GM19467 (cell line): ENCODE measurements at regions not wholly inside any gene's neighbourhood (a gene's known extent, or its start where the extent isn't known, plus 50 kb on each side); places are given as distances from the start of the nearest gene placed in this dataset.

ENCODE experiments used
- ATAC-seq: cut with Tn5 transposase; IDR thresholded peaks from one replicate; pipeline ENCODE4 v1.9.1; 2021; ENCODE audit warnings: mild to moderate bottlenecking, moderate library complexity; ENCODE audit not compliant: unreplicated experiment

DNA sequence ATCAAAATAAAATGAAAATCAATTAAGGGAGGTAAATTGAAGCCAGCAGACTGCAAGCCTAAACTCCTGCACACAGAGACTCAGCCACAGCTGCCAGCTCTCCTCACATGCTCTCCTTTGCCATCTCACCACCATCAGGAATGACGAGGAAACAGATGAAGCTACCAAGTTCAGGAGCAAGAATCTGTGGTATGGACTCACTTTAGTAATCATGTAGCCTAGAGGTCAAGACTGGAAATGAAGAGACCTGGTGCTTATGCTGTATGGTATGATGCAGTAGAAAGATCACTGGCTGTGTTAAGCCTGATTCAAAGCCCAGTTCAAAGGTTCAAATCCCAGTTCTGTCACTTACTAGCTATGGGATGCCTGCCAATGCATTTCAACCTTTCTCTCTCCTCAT is 78.9 kb upstream of the CAMK1G start:
- no peak for ATAC-seq

DNA sequence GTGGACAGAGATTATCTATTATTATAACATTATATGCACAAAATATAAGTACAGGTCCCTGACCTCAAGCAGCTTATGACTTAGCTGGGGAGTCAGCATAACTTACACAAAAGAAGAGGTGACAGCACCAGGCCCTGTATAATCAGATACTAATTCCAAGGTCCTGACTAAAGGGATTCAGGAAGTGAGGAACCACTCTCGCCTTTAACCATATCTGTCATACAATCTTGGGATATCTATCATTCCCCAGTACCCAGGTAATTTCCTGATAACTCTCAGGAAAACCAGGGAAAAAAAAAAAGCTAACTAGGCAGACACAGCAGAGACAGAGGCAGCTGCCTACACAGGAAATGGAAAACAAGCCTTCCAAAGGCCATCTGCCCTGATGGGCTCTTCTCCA is 78.5 kb upstream of the CAMK1G start:
- ATAC-seq: no peak

DNA sequence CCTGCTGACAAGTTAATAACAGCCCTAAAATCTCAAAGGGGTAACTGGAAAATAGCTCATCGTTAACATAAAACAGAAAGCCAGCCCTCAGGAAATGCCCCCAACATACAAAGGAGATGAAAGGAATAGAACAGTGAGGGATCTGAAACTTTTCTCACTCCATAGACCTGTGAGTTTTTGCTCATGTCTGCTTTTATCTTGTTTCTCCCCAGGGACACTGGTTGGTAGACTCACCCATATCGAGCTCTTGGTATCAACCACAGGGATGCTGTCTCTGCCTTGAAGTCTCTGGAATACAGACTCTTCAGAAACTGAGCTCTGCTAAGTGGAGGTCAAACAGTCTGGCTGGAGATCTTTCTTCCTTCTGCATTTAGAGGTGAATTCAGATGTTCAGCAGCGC is 77.4 kb upstream of the CAMK1G start:
- ATAC-seq: no peak

DNA sequence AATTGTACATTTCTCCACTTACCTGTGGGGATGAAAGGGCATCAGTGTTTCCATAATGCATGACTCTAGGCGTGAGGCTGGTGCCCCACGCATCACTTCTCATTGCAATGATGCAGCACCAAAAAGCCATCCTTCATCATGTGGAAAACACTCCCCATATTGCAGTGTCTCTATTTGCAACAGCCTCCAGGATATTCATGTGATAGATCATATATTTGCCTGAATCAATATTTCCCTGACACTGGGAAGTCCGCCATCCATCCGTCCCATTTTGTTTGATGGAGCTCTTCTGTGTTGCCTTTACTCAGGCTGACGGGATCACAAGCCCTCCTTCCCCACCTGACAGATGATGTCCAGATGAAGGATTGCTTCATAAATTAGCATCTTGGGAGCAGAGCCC is 74.5 kb upstream of the CAMK1G start:
- ATAC-seq: no peak

DNA sequence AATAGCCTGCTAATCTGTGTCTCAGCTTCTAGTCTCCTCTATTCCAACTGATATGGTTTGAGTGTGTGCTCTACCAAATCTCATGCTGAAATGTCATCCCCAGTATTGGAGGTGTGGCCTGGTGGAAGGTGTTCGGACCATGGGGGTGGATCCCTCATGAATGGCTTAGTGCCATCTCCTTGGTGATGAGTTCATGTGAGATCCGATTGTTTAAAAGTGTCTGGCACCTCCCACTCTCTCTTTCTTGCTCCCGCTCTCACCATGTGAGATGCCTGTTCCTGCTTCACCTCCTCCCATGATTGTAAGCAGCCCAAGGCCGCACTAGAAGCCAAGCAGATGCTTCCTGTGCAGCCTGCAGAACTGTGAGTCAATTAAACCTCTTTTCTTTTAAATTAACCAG is 73.5 kb upstream of the CAMK1G start:
- ATAC-seq: no peak

DNA sequence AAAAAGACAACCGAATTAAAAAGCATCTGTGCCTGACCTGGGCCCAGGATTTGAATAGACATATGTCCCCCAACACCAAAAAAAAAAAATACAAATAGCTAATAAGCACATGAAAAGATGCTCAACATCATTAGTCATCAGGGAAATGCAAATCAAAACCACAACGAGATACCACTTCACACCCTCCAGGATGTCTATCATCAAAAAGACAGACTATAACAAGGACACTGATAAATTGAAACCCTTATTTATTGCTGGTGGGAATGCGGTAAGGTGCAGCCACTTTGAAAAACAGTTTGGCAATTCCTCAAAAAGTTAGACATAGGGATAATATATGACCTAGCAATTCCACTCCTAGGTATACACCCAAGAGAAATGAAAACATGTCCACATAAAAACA is 72.3 kb upstream of the CAMK1G start:
- no peak for ATAC-seq

DNA sequence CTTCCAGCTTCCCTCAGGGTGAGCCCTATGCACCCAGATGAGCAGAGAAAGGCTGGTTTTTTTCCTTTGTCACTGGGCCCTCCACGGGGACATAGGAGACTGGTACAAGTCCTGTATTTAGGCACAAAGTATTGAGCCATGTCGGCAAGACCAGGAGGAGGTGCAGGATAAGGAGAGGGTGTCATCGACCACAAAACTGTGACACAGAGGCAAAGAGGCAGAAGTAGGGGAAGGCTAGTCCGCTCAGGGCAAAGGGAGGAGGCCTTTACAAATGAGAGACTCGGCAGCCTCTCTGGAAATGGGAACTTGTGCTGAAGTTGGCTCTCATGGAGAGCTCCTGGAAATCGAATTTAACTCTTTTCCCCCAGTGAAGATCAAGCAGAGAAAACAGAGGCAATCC is 70.7 kb upstream of the CAMK1G start:
- ATAC-seq: no peak

DNA sequence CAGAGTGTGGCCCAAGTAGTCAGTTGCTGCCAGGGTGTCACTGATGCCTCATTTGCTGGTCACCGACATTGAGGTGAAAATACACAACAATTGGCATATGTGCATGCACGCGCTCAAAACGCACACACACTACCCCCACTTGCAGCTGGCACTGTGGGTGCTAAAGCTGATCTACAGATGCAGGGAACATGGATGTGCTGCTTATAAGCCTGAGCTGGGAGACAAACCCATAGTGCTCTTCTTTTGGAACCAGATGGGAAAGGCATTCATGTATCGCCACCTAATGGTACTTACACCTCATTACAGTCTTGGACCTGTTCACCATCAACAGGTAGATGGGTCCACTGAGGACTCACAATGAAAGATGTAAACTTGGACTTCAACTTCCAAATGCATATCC is 70.3 kb upstream of the CAMK1G start:
- ATAC-seq: no peak

DNA sequence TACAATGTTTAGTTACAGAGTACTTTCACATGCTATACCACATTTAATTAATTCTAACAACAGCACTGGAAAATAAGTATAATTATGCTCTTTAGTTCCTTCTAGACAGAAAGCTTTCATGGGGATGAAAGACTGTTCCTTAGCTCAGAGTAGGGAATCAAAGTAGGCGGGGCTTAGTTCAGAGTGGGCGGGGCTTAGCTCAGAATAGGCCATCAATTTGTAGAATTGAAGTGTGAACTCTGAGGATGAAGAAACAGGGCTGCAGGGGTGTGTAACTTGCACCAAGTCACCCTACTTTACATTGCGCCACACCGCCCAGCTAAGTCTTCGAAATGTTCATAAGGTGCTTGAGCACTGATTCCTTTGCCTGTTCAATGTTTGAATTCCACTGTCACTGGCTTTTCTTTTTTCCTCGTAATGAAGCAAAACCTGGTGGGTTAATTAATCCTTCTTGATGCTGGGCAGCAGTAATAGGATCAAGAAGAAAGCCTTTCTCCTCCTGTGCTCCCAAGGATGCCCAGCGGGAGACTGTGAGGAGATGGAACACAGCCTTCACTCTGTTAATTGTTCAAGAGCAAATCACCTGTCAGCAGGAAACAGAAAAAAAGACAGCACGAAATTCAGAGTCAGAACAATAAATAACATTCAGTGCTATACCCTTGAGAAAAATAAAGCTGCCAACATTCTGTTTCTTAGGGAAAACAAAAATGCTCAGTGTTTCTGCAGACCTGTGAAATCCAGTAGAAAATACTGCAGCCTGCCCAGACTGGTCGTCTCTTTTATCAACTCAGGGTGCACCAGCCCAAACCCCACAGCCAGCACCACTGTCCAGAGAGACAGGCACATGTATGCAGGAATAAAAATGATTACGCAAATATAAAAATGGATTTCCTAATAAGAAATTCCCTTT is 66.5 kb upstream of the CAMK1G start:
- no peak for ATAC-seq

DNA sequence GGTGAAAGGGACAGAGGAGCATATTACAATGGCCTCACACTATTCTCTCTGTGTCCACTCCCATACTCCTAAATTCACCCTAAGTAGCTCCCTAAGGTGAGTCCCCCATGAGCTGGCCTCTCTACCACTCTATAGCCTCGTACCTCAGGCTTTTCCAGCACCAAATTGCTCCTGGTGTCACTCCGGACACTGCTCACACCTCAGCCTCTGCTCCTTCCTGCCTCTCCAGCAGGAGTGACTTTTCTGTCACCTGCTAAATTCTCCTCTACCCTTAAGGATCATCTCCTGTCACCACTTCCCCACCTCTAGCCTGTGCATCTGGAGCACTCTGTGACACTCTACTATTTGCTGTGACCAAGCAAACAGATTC is 65.8 kb upstream of the CAMK1G start:
- no peak for ATAC-seq

DNA sequence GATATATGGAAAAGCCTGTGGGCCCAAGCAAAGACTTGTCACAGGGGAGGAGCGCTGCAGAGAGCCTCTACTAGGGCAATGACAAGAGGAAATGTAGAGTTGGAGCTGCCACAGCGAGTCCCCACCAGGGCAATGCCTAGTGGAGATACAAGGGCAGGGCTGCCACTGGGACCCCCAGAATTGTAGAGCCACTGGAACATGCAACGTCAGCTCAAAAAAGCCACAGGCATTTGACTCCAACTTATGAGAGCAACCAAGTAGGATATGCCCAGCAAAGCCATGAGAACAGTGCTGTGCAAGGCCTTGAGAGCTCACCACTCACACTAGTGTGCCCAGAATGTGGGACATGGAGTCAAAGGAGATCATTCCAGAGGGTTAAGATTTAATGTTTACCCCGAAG is 63.7 kb upstream of the CAMK1G start:
- ATAC-seq: no peak

DNA sequence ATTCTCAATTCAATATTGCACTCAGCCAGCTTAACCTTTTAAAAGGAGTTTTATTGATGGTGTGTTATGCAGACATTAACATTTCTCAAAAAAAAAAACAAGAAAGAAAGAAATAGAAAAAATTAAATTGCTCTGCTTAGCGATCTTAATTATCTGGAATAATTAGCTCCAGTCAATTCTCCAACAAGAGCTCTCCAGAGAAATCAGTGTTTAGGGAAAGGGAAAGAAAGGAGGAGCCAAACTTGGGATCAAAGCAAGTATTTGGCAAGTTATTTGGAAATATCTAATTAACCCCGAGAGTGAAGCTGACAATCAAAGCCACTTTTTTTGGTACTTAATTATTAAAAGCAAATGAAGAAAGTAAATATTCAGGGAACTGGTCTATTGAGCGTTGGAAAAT is 60.7 kb upstream of the CAMK1G start:
- no peak for ATAC-seq

DNA sequence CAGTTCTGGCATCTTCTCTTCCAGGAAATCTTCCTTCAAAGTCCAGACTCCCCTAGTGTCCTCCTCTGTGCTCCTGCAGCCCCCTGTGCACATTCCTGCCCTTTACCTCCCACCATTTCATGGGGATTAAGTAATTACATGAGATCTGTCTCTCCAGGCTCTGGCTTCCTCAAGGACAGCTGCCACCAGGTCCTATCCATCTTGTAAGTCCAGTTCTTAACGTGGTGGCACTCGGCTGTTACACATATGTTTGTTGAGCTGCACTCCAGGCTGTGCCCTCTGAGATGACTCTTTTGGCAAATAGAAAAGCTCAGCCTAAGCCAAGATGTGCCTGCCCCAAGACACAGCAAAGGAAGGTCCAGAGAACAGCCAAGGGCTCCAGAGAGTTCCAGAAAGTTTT is 57.4 kb upstream of the CAMK1G start:
- no peak for ATAC-seq

DNA sequence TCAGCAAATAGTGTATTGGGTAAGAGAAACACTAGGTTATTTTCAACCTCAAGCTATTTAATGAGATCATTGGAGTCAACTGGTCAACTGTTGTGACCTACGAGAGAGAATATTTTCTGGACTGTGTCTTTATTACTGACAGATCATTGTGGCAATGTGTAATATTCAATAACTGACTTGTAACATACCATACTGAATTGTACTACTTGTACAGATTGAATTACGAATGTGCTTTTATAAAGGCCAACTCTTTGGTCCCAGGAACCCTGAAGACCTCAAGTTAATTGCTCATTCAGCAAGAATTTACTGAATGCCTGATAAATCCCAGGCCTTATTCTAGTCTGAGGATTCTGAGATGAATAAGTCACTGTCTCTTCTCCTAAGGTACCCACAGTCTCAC is 56.1 kb upstream of the CAMK1G start:
- no peak for ATAC-seq

DNA sequence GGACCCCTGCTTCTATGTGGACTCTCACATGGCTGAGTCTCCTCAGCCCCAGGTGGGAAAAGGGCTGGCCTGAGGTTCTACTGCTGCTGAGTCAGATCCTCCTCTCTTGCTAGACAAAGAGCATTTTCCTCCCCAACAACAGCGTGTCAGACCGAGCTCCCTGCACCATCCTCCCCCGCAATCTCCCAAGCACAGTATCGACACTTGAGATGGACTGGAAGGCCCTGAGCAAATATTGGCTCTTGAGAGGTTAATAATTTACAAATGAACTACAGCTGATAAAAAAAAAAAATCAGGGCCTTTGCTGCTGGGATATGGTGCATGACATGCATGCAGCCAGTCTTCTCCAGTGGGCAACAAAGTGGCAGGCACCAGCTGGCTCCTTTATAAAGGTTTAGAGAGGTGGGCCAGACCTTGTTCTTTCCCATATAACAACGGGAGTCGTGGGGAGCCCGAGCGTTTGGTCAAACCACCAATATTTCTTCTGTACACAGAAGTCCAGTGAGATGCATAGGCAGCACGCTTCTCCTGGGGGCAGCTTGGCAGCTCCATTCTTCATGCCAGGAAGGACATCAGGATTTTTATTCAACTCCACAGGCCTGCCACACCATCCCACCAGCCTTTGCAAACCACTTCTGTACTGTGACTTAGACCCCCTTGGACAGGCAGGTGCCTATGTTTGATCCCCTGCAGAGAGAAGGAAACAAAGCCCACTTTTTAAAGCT is 55.4 kb upstream of the CAMK1G start:
- ATAC-seq: no peak

DNA sequence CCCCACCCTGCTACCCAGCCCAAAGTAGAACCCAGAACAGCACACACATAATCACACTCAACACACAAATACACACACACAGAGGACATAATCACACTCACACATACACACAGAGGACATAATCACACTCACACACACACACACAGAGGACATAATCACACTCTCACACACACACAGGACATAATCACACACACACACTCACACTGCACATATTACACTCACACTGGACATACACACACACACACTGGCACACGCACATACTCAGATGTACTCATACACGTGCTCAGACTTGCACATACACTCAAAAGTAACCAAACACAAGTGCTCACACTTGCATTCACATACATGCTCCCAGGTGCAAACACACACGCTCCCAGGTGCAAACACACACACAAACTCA is 54.3 kb upstream of the CAMK1G start:
- no peak for ATAC-seq

DNA sequence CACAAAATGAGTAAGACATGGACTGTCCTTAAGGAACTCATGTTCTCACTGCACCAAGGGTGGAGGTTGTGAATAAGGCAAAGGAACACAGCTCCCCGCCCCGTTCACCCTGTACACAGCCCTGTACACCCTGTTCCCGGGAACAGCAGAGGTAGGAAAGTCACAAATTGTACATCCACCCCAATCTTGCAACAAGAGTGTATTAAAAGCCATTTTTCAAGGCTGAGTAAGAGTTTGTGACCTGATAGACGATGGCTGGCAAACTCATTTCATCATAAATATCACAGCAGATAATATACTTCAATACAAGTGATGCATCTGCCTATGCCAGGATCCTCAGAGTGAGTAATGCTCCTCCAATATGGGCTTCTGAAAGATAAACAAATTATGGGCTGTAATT is 52.5 kb upstream of the CAMK1G start:
- ATAC-seq: no peak

DNA sequence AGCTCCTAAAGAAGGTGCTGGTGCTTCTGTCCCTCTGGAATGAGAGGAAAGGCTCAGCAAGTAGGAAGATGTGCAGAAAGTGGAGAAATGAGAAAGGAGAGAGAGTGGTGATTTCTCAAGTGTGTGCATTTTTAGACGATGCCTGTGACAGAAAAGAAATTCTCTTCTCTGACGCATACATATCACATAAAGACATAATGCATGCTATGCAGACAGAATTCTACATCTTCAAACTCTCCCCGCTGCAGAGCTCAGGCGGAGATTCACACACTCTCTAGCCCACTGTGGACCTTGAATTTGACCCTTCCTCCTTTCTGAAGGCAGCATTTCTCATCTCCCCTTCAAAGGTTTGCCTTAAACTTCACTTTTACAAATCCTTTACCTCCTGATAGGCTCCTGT is 52.0 kb upstream of the CAMK1G start:
- ATAC-seq: no peak
